Esophagus muscularis mucosa (tissue), 4 donors: ENCODE measurements at regions not wholly inside any gene's neighbourhood (a gene's known extent, or its start where the extent isn't known, plus 50 kb on each side); places are given as distances from the start of the nearest gene placed in this dataset.

Source experiments
- DNase-seq: peaks from one replicate; pipeline ENCODE4 v3.0.0-alpha.2; 2017; ENCODE audit errors: extremely low spot score
- H3K27ac ChIP-seq, 4 donors: fragments of 200-600 bp; sonication (generic); replicated peaks in 1 of 4; 1 replicate in 3 of 4; 2 replicates in 1 of 4; pipeline ENCODE4 v1.5.1; 2016 to 2019; ENCODE audit warnings: mild to moderate bottlenecking in 1 of 4
- H3K27me3 ChIP-seq, 4 donors: fragments of 200-600 bp; sonication (generic); one replicate each; pipeline versions ENCODE4 v1.5.1 to v1.6.0; 2016 to 2019
- H3K36me3 ChIP-seq, 4 donors: fragments of 200-600 bp; sonication (generic); one replicate each; pipeline ENCODE4 v1.5.1; 2016 to 2019
- H3K4me1 ChIP-seq, 4 donors: fragments of 200-600 bp; sonication (generic); one replicate each; pipeline ENCODE4 v1.5.1; 2016 to 2019
- H3K4me3 ChIP-seq, 4 donors: fragments of 200-600 bp; sonication (generic); 1 replicate in 2 of 4; 2 replicates in 2 of 4; pipeline ENCODE4 v1.5.1; 2016 to 2019; ENCODE audit warnings: mild to moderate bottlenecking in 4 of 4, moderate library complexity in 1 of 4
- H3K9me3 ChIP-seq, 4 donors: fragments of 200-600 bp; sonication (generic); 1 replicate in 3 of 4; 2 replicates in 1 of 4; pipeline ENCODE4 v1.5.1; 2016 to 2019
- CTCF ChIP-seq, 3 experiments: fragments of 200-600 bp in 2 of 3; fragments of 450-650 bp in 1 of 3; sonication (generic) in 2 of 3; IDR thresholded peaks; one replicate each; pipeline ENCODE4 v1.5.1; 2017 to 2019; ENCODE audit warnings: antibody characterized with exemption in 3 of 3, mild to moderate bottlenecking in 2 of 3, moderate library complexity in 1 of 3
- EP300 ChIP-seq: sonication (generic); formaldehyde crosslinking; IDR thresholded peaks from one replicate; pipeline ENCODE4 v1.6.1; 2017; ENCODE audit warnings: antibody characterized with exemption
- POLR2A ChIP-seq: fragments of 450-650 bp; IDR thresholded peaks from one replicate; pipeline ENCODE4 v1.6.1; 2017; ENCODE audit warnings: antibody characterized with exemption, moderate library complexity, mild to moderate bottlenecking, low read depth
- POLR2AphosphoS5 ChIP-seq, 2 donors: sonication (generic); formaldehyde crosslinking; IDR thresholded peaks; one replicate each; pipeline ENCODE4 v1.6.1; 2017; ENCODE audit warnings: antibody characterized with exemption in 2 of 2
- WGBS: methylation state at CpG from one replicate; pipeline ENCODE4 v1.1.5; 2018; 5-methylcytosine and 5-hydroxymethylcytosine counted together
- intact Hi-C: fragments of 100-400 bp; cut with DNase I; formaldehyde crosslinking; loops from one replicate; pipeline ENCODE4 v1.15.1; 2023

GRCh38 chrX:124925681-124926080, 394.0 kb upstream of the TEX13C start:
- Histone ChIP-seq H3K4me1 (no peaks in the 10 kb centered on the region), H3K36me3 (no peaks in the 10 kb centered on the region), H3K4me3 (no peak overlapping the region), H3K9me3 (no peaks in the 10 kb centered on the region), H3K27ac (no peak overlapping the region), H3K27me3 (no peaks in the 10 kb centered on the region)
- 84% methylated on average over 1 of the region's 1 CpG for WGBS
- TF ChIP-seq EP300 = no peak
- TF ChIP-seq POLR2A = no peak
- TF ChIP-seq POLR2AphosphoS5 (IDR thresholded peaks at IDR 0.05) = no peak
- TF ChIP-seq CTCF (IDR thresholded peaks at IDR 0.05) = no peak
- intact Hi-C loops = no loop called here
- no peak for DNase-seq

- WGBS = 62% methylated on average over 3 of the region's 3 CpGs
- Histone ChIP-seq H3K36me3 (no peaks in the 10 kb centered on the region), H3K4me3 (no peak overlapping the region), H3K9me3 (no peaks in the 10 kb centered on the region), H3K27ac (no peak overlapping the region), H3K27me3 (no peaks in the 10 kb centered on the region), H3K4me1 (no peaks in the 10 kb centered on the region)
- intact Hi-C loops = no loop called here
- no peak for DNase-seq
- TF ChIP-seq POLR2A (no peak), CTCF (IDR thresholded peaks at IDR 0.05) (no peak), EP300 (no peak), POLR2AphosphoS5 (IDR thresholded peaks at IDR 0.05) (no peak)
Measured at GRCh38 chrX:124931241-124931640, 388.4 kb upstream of the TEX13C start.

GRCh38 chrX:124931958-124932357, 387.7 kb upstream of the TEX13C start:
- WGBS = 52% methylated on average over 3 of the region's 3 CpGs
- Histone ChIP-seq H3K27ac (no peak overlapping the region), H3K36me3 (no peaks in the 10 kb centered on the region), H3K4me3 (no peak overlapping the region), H3K27me3 (no peaks in the 10 kb centered on the region), H3K4me1 (no peaks in the 10 kb centered on the region), H3K9me3 (no peaks in the 10 kb centered on the region)
- intact Hi-C loops = no loop called here
- TF ChIP-seq POLR2AphosphoS5 (IDR thresholded peaks at IDR 0.05) = no peak
- TF ChIP-seq CTCF (IDR thresholded peaks at IDR 0.05) = no peak
- no peak for TF ChIP-seq POLR2A
- TF ChIP-seq EP300 = no peak
- DNase-seq = no peak

- Histone ChIP-seq H3K27ac (no peak overlapping the region), H3K36me3 (no peaks in the 10 kb centered on the region), H3K4me1 (no peaks in the 10 kb centered on the region), H3K4me3 (no peak overlapping the region), H3K27me3 (no peaks in the 10 kb centered on the region), H3K9me3 (no peaks in the 10 kb centered on the region)
- 62% methylated on average over 2 of the region's 2 CpGs for WGBS
- intact Hi-C loops = no loop called here
- TF ChIP-seq EP300 (no peak), POLR2AphosphoS5 (IDR thresholded peaks at IDR 0.05) (no peak), CTCF (IDR thresholded peaks at IDR 0.05) (no peak), POLR2A (no peak)
- no peak for DNase-seq
Measured at GRCh38 chrX:124938715-124939114, 381.0 kb upstream of the TEX13C start.

- H3K36me3 ChIP-seq = no peaks in the 10 kb centered on the region
Measured at GRCh38 chrX:124940531-124940930, 379.1 kb upstream of the TEX13C start.

More at GRCh38 chrX:124940531-124940930, 379.1 kb upstream of the TEX13C start:
- H3K9me3 ChIP-seq = no peaks in the 10 kb centered on the region
- H3K27ac ChIP-seq = no peak overlapping the region
- TF ChIP-seq POLR2A = no peak
- no peak for TF ChIP-seq EP300
- no peak for TF ChIP-seq POLR2AphosphoS5 (IDR thresholded peaks at IDR 0.05)
- no peak for TF ChIP-seq CTCF (IDR thresholded peaks at IDR 0.05)
- intact Hi-C loops = no loop called here
- no peak for DNase-seq
- H3K27me3 ChIP-seq = no peaks in the 10 kb centered on the region
- WGBS = 61% methylated on average over 3 of the region's 3 CpGs
- H3K4me3 ChIP-seq = no peak overlapping the region
- no peaks in the 10 kb centered on the region for H3K4me1 ChIP-seq
